ENCODE measurements at regions not wholly inside any gene's neighbourhood (a gene's known extent, or its start where the extent isn't known, plus 50 kb on each side); places are given as distances from the start of the nearest gene placed in this dataset.
A peak's percentile ranks its signal among the peaks of the same experiment; 100 is the strongest.

DNA sequence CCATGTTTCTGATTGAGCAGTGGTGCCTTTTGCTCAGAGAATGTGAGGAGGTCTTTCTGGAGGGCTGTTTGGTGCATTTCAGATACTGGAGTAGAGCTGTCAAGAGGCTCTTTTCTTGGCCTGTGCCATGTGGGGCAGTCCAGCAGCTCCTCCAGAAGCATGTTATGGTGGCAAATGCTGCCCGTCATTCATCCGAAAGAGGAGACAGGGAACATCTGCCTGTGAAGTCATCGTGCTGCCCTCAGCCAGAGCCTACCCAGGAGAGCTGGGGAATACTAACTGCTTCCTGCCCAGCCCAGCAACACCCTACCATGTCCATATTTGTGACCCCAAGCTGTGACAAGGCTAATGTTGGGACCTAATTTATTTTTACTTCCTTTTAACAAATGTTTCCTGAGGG is 82.2 kb upstream of the SLC6A6 start:
- Histone ChIP-seq H3K27me3 (ENCODE audit: control insufficient read depth, insufficient read depth, low read length, poor library complexity, severe bottlenecking) (peaks cover 11% of the 10 kb centered on the region), H3K4me3 (ENCODE audit: low read length) (peak overlapping the region; percentile 74), H3K9ac (ENCODE audit: extremely low read depth, low read length, poor library complexity, severe bottlenecking) (no peak overlapping the region), H3K27ac (ENCODE audit: low read depth, low read length) (no peak overlapping the region), H3K36me3 (ENCODE audit: control insufficient read depth, insufficient read depth, low read length) (no peaks in the 10 kb centered on the region), H3K9me3 (ENCODE audit: control insufficient read depth, low read length) (no peaks in the 10 kb centered on the region), H3K4me1 (ENCODE audit: control insufficient read depth, insufficient read depth, low read length) (peaks cover 14% of the 10 kb centered on the region)
- H3K27ac Mint-ChIP-seq, result peak overlapping the region; percentile 82
- peaks cover 34% of the 10 kb centered on the region for H3K4me1 Mint-ChIP-seq
- TF ChIP-seq, protein P1, sequence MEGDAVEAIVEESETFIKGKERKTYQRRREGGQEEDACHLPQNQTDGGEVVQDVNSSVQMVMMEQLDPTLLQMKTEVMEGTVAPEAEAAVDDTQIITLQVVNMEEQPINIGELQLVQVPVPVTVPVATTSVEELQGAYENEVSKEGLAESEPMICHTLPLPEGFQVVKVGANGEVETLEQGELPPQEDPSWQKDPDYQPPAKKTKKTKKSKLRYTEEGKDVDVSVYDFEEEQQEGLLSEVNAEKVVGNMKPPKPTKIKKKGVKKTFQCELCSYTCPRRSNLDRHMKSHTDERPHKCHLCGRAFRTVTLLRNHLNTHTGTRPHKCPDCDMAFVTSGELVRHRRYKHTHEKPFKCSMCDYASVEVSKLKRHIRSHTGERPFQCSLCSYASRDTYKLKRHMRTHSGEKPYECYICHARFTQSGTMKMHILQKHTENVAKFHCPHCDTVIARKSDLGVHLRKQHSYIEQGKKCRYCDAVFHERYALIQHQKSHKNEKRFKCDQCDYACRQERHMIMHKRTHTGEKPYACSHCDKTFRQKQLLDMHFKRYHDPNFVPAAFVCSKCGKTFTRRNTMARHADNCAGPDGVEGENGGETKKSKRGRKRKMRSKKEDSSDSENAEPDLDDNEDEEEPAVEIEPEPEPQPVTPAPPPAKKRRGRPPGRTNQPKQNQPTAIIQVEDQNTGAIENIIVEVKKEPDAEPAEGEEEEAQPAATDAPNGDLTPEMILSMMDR (conservative IDR thresholded peaks at IDR 0.05), result no peak
- no peaks in the 10 kb centered on the region for H3K36me3 Mint-ChIP-seq (ENCODE audit: low read depth)
- peak overlapping the region; percentile 49 for H3K4me3 Mint-ChIP-seq
- H3K27me3 Mint-ChIP-seq (ENCODE audit: insufficient read depth), result peaks cover 29% of the 10 kb centered on the region
- DNase-seq, result no peak
- whole genome bisulfite sequencing, 2 experiments (ENCODE audit: insufficient coverage in 1 of 2, insufficient read length in 1 of 2), result 94% methylated on average over 2 to 3 of the region's 3 CpGs
- H3K9me3 Mint-ChIP-seq, result peaks cover 3% of the 10 kb centered on the region

- Mint-ChIP-seq H3K27me3 (ENCODE audit: insufficient read depth) (peaks cover 18% of the 10 kb centered on the region), H3K9me3 (peaks cover 3% of the 10 kb centered on the region), H3K27ac (no peak overlapping the region), H3K4me1 (peaks cover 26% of the 10 kb centered on the region), H3K36me3 (ENCODE audit: low read depth) (no peaks in the 10 kb centered on the region), H3K4me3 (no peak overlapping the region)
- Histone ChIP-seq H3K9me3 (ENCODE audit: control insufficient read depth, low read length) (no peaks in the 10 kb centered on the region), H3K4me1 (ENCODE audit: control insufficient read depth, insufficient read depth, low read length) (peaks cover 13% of the 10 kb centered on the region), H3K9ac (ENCODE audit: extremely low read depth, low read length, poor library complexity, severe bottlenecking) (no peak overlapping the region), H3K27me3 (ENCODE audit: control insufficient read depth, insufficient read depth, low read length, poor library complexity, severe bottlenecking) (no peaks in the 10 kb centered on the region), H3K4me3 (ENCODE audit: low read length) (no peak overlapping the region), H3K36me3 (ENCODE audit: control insufficient read depth, insufficient read depth, low read length) (no peaks in the 10 kb centered on the region), H3K27ac (ENCODE audit: low read depth, low read length) (no peak overlapping the region)
- WGBS, 2 experiments (ENCODE audit: insufficient coverage in 1 of 2, insufficient read length in 1 of 2), result 89 to 100% methylated on average over 2 to 3 of the region's 3 CpGs
- DNase-seq, result no peak
- TF ChIP-seq, protein P1 (conservative IDR thresholded peaks at IDR 0.05), result no peak
Observed at GRCh38 chr3:14322001-14322400, 80.4 kb upstream of the SLC6A6 start.

DNA sequence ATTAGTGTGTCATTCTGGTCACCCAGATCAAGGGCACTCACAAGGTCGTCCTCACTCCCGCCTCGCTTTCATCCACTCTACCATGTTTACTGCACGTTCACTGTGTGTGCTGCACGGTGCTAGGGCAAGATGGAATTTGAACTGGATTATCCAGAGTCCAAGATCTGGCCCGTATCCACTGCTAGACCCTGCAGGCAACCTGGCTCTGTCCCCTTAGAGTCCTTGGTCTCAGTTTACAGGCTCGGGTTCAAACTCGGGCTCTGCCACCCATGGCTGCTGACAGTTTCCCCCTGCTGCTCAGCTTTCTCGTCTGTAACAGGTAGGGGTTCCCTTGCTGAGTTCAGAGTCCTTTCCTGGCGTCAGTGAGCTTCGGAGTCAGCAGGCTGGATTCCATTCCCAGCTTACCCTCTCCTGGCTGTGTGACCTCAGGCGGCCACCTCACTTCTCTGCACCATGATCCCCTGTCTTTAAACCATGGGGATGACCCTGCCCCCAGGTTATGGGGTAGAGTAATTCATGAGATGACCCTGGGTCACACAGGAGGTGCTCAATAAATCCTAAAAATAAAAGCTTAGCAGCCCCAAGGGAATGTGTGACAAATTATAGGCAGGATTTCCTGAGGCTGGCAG is 79.6 kb upstream of the SLC6A6 start:
- Mint-ChIP-seq H3K27ac (no peak overlapping the region), H3K4me3 (no peak overlapping the region), H3K36me3 (ENCODE audit: low read depth) (no peaks in the 10 kb centered on the region), H3K9me3 (peaks cover 3% of the 10 kb centered on the region), H3K27me3 (ENCODE audit: insufficient read depth) (peaks cover 15% of the 10 kb centered on the region), H3K4me1 (peaks cover 18% of the 10 kb centered on the region)
- H3K27ac ChIP-seq (ENCODE audit: low read depth, low read length), result no peak overlapping the region
- DNase-seq, result no peak
- H3K9ac ChIP-seq (ENCODE audit: extremely low read depth, low read length, poor library complexity, severe bottlenecking), result no peak overlapping the region
- H3K4me3 ChIP-seq (ENCODE audit: low read length), result no peak overlapping the region
- H3K27me3 ChIP-seq (ENCODE audit: control insufficient read depth, insufficient read depth, low read length, poor library complexity, severe bottlenecking), result no peaks in the 10 kb centered on the region
- WGBS, 2 experiments (ENCODE audit: insufficient coverage in 1 of 2, insufficient read length in 1 of 2), result 81 to 87% methylated on average over 6 to 12 of the region's 12 CpGs
- H3K9me3 ChIP-seq (ENCODE audit: control insufficient read depth, low read length), result no peaks in the 10 kb centered on the region
- peaks cover 6% of the 10 kb centered on the region for H3K4me1 ChIP-seq (ENCODE audit: control insufficient read depth, insufficient read depth, low read length)
- no peaks in the 10 kb centered on the region for H3K36me3 ChIP-seq (ENCODE audit: control insufficient read depth, insufficient read depth, low read length)
- TF ChIP-seq, protein P1 (conservative IDR thresholded peaks at IDR 0.05), result no peak
